Heart right ventricle (tissue), 16 donors: ENCODE measurements at regions not wholly inside any gene's neighbourhood (a gene's known extent, or its start where the extent isn't known, plus 50 kb on each side); places are given as distances from the start of the nearest gene placed in this dataset.

Experiments used
- ATAC-seq, 8 donors: fragments of 200-7000 bp; cut with Tn5 transposase; one replicate each; pipeline ENCODE4 v1.9.1; 2020; ENCODE audit warnings: mild to moderate bottlenecking in 8 of 8, moderate library complexity in 8 of 8, moderate number of reproducible peaks in 1 of 8
- DNase-seq, 2 donors: peaks; one replicate each; pipeline ENCODE4 v3.0.0-alpha.2; 2020
- H3K27ac ChIP-seq, 10 donors: fragments of 200-600 bp; sonication (generic) in 2 of 10; one replicate each; pipeline versions ENCODE4 v1.5.0 to v1.8.0; 2020 to 2022; ENCODE audit warnings: mild to moderate bottlenecking in 3 of 10
- H3K27me3 ChIP-seq, 7 donors: fragments of 200-600 bp; one replicate each; pipeline ENCODE4 v1.8.0; 2021 to 2022; ENCODE audit warnings: mild to moderate bottlenecking in 2 of 7
- H3K36me3 ChIP-seq, 9 donors: fragments of 200-600 bp; sonication (generic) in 1 of 9; one replicate each; pipeline versions ENCODE4 v1.5.0 to v1.8.0; 2020 to 2022; ENCODE audit warnings: mild to moderate bottlenecking in 2 of 9
- H3K4me1 ChIP-seq, 9 donors: fragments of 200-600 bp; sonication (generic) in 1 of 9; one replicate each; pipeline versions ENCODE4 v1.5.0 to v1.8.0; 2020 to 2022; ENCODE audit warnings: mild to moderate bottlenecking in 4 of 9
- H3K4me3 ChIP-seq, 10 donors: fragments of 200-600 bp; sonication (generic) in 2 of 10; one replicate each; pipeline versions ENCODE4 v1.5.0 to v1.8.0; 2020 to 2022; ENCODE audit warnings: mild to moderate bottlenecking in 7 of 10, moderate library complexity in 2 of 10
- H3K9me3 ChIP-seq, 11 donors: fragments of 200-600 bp in 10 of 11; sonication (generic) in 2 of 11; one replicate each; pipeline versions ENCODE4 v1.5.0 to v1.8.0; 2013 to 2022; ENCODE audit warnings: mild to moderate bottlenecking in 2 of 11, control low read depth in 1 of 11, moderate library complexity in 1 of 11
- WGBS, 2 donors: extraction: QIAGEN DNeasy Blood & Tissue Kit; methylation state at CpG; one replicate each; pipeline ENCODE4 v1.1.7; 2013; ENCODE audit warnings: inconsistent platforms in 1 of 2; 5-methylcytosine and 5-hydroxymethylcytosine counted together
- intact Hi-C, 10 donors: fragments of 100-400 bp; cut with DNase I; formaldehyde crosslinking; loops; one replicate each; pipeline versions ENCODE4 v1.11.1 to v1.14.2; 2022
- TF ChIP-seq, protein P1 (sequence below), 9 donors: fragments of 200-600 bp; sonication (generic) in 2 of 9; IDR thresholded peaks; one replicate each; pipeline versions ENCODE4 v1.5.0 to v1.8.0; 2021 to 2022; ENCODE audit warnings: antibody characterized with exemption in 9 of 9, mild to moderate bottlenecking in 5 of 9, moderate library complexity in 1 of 9
- donor health status: Arrhythmogenic right ventricular cardiomyopathy.
- donor health status: ischemic (EF 13 %, LVEDD 7.1; RV severe dilation, severe dysfunction).
- donor health status: healthy with polysubstance abuse.
- donor health status: DM: no; HTN: yes; CAD: no.
- donor health status: DM: no; HTN: no; CAD: no.
- donor health status: ischemic (EF 25% LVEDD 6.9; RV normal size, moderate dysfunction).
- donor health status: ischemic (EF 25% LVEDD 5.7; RV mildly dilated, moderate dysfunction).
- donor health status: healthy.
- donor health status: DM: yes; HTN: yes; CAD: no.
- donor health status: Ischemic cardiomyopathy.
- donor health status: ischemic (EF 35%, LVEDD 5.7; RV mildly dilated, moderate dysfunction).
- donor health status: nonischemic (EF 11% LVEDD 7.7; RV severe dilation, severe dysfunction).
- donor health status: DM: yes; HTN: yes; CAD: no.
- donor health status: PGD.
- donor health status: ischemic (EF 29% LVEDD 5.4; RV normal size, mild dysfunction).
- donor health status: nonischemic (EF 23%, LVEDD 6.1; RV moderate dilation, normal function).

GRCh38 chr6:24991810-24992467, 56.2 kb upstream of the RIPOR2 start:
- DNase-seq (peak; percentile 17 to 42), ATAC-seq (peak in 6 of 8 donors; percentile 73 to 87 (median 80))
- no peaks in the 10 kb centered on the region for H3K36me3 ChIP-seq
- intact Hi-C loops: loop anchor here (1.0 to 10.0 kb wide), 7 partner anchors 57 to 137 kb away; partner anchors contain the start of gene RIPOR2 (in 2 of the 10)
- peaks cover 0 to 14% (median 0%) of the 10 kb centered on the region in 11 donors for H3K9me3 ChIP-seq
- H3K27me3 ChIP-seq: no peaks in the 10 kb centered on the region
- TF ChIP-seq, protein P1, sequence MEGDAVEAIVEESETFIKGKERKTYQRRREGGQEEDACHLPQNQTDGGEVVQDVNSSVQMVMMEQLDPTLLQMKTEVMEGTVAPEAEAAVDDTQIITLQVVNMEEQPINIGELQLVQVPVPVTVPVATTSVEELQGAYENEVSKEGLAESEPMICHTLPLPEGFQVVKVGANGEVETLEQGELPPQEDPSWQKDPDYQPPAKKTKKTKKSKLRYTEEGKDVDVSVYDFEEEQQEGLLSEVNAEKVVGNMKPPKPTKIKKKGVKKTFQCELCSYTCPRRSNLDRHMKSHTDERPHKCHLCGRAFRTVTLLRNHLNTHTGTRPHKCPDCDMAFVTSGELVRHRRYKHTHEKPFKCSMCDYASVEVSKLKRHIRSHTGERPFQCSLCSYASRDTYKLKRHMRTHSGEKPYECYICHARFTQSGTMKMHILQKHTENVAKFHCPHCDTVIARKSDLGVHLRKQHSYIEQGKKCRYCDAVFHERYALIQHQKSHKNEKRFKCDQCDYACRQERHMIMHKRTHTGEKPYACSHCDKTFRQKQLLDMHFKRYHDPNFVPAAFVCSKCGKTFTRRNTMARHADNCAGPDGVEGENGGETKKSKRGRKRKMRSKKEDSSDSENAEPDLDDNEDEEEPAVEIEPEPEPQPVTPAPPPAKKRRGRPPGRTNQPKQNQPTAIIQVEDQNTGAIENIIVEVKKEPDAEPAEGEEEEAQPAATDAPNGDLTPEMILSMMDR (IDR thresholded peaks at IDR 0.05): peak; percentile 52 to 84 (median 81)
- peak overlapping the region in 1 of 10 donors; percentile 57 for H3K27ac ChIP-seq
- no peak overlapping the region for H3K4me3 ChIP-seq
- H3K4me1 ChIP-seq: peaks cover 0 to 22% (median 0%) of the 10 kb centered on the region in 9 donors
- WGBS, 2 donors: 75 to 79% methylated on average over 5 of the region's 5 CpGs

- DNase-seq (no peak), ATAC-seq (no peak)
- no peak overlapping the region for H3K4me3 ChIP-seq
- peaks cover 0 to 42% (median 0%) of the 10 kb centered on the region in 9 donors for H3K4me1 ChIP-seq
- TF ChIP-seq, protein P1 (IDR thresholded peaks at IDR 0.05): peak in 1 of 9 donors; percentile 10
- intact Hi-C loops: loop anchor here in 7 of 10 donors (5.0 to 10.0 kb wide), 4 partner anchors 60 to 138 kb away; partner anchors contain the start of gene RIPOR2 (in 2 of the 7)
- no peaks in the 10 kb centered on the region for H3K27me3 ChIP-seq
- H3K9me3 ChIP-seq: peaks cover 0 to 7% (median 0%) of the 10 kb centered on the region in 11 donors
- no peak overlapping the region for H3K27ac ChIP-seq
- 78 to 94% methylated on average over 1 of the region's 1 CpG for WGBS, 2 donors
- no peaks in the 10 kb centered on the region for H3K36me3 ChIP-seq
These were observed 59.1 kb upstream of the RIPOR2 start for GRCh38 chr6:24994812-24995211.

DNA sequence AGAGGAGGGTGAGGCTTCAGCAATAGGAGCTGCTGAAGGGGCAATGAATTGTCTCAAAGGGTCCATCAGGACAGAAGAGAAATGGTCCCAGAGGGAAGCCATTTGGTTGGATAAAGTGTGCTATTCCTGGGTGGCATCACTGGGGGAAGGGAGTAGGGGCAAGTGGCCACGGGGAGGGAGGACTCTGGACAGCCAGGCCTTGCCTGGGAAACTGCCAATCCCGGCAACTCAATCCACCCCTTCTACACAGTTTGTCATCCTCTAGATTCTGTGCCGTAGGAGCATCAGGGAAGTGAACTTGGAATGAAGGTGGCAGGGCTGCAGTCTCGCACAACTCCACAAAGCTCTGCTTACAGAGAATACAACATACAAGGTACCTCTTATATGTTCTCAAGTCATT, 59.5 kb upstream of the RIPOR2 start:
- TF ChIP-seq, protein P1 (IDR thresholded peaks at IDR 0.05): no peak
- no peak for DNase-seq
- H3K4me1 ChIP-seq: peaks cover 0 to 42% (median 0%) of the 10 kb centered on the region in 9 donors
- peaks cover 0 to 7% (median 0%) of the 10 kb centered on the region in 11 donors for H3K9me3 ChIP-seq
- no peak overlapping the region for H3K27ac ChIP-seq
- no peaks in the 10 kb centered on the region for H3K27me3 ChIP-seq
- ATAC-seq: no peak
- no peak overlapping the region for H3K4me3 ChIP-seq
- 84 to 90% methylated on average over 4 of the region's 4 CpGs for WGBS, 2 donors
- no peaks in the 10 kb centered on the region for H3K36me3 ChIP-seq
- intact Hi-C loops: loop anchor here in 3 of 10 donors (10.0 kb wide), 2 partner anchors 60 to 70 kb away; partner anchors contain the start of gene RIPOR2 (in 2 of the 3)

DNA sequence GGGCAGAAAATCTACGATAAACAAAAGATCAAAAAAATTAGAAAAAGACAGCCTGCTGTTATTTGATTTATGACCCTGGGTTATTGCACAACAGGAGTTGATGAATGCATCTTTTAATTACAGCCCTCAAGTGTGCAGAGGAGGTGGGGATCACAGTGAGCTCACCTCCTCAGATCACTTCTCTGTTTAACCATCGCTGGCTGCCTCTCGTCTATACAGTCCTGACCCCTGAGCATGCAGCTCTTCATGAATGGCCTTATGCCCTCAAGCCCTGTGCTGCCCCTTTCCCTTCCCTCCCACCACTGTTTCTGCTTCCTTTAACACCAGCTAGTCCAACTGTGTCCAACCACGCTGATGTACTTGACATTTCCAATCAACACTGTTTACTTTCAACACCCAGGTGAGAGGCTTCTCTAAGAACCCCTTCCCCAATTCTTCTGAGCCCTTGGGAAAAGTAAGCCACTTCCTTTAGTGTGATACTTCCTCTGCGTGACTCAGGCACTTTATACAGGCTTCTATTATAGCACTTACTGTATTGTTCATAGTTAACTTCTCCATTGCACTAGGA, 60.6 kb upstream of the RIPOR2 start:
- 79 to 80% methylated on average over 5 of the region's 5 CpGs for WGBS, 2 donors
- no peak for DNase-seq
- TF ChIP-seq, protein P1 (IDR thresholded peaks at IDR 0.05): no peak
- peak in 3 of 8 donors; percentile 29 to 50 (median 48) for ATAC-seq
- no peaks in the 10 kb centered on the region for H3K36me3 ChIP-seq
- no peak overlapping the region for H3K4me3 ChIP-seq
- peak overlapping the region in 1 of 10 donors; percentile 42 for H3K27ac ChIP-seq
- H3K9me3 ChIP-seq: peaks cover 0 to 7% (median 0%) of the 10 kb centered on the region in 11 donors
- intact Hi-C loops: loop anchor here in 3 of 10 donors (10.0 kb wide), 2 partner anchors 62 to 68 kb away; partner anchors contain the start of gene RIPOR2 (in 2 of the 3)
- H3K4me1 ChIP-seq: peaks cover 0 to 39% (median 0%) of the 10 kb centered on the region in 9 donors
- no peaks in the 10 kb centered on the region for H3K27me3 ChIP-seq
